ENCODE measurements at regions not wholly inside any gene's neighbourhood (a gene's known extent, or its start where the extent isn't known, plus 50 kb on each side); places are given as distances from the start of the nearest gene placed in this dataset.

DNA sequence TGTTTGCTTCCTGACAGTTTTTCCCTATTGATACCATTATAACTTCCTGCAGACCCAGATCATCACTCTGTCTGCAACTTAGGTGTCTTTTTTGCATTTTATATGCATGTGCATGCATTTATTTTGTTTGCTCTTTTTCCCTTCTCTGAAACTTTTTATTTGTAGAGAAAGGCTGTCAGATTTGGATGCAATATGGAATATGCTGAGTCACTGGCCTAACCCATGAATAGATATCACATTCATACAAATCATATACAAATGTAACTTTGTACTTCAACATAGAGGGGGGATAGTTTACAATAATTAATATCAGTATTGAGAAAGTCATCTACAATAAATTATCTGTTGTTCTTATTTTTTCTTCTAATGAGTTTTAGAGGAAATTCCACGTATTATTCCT is 1465.0 kb downstream of the EFNB2 start:
- TF ChIP-seq POLR2AphosphoS5 (IDR thresholded peaks at IDR 0.05) (no peak), EP300 (IDR thresholded peaks at IDR 0.05) (no peak), POLR2A (IDR thresholded peaks at IDR 0.05; ENCODE audit: low read depth) (no peak)
- TF ChIP-seq, protein P1, sequence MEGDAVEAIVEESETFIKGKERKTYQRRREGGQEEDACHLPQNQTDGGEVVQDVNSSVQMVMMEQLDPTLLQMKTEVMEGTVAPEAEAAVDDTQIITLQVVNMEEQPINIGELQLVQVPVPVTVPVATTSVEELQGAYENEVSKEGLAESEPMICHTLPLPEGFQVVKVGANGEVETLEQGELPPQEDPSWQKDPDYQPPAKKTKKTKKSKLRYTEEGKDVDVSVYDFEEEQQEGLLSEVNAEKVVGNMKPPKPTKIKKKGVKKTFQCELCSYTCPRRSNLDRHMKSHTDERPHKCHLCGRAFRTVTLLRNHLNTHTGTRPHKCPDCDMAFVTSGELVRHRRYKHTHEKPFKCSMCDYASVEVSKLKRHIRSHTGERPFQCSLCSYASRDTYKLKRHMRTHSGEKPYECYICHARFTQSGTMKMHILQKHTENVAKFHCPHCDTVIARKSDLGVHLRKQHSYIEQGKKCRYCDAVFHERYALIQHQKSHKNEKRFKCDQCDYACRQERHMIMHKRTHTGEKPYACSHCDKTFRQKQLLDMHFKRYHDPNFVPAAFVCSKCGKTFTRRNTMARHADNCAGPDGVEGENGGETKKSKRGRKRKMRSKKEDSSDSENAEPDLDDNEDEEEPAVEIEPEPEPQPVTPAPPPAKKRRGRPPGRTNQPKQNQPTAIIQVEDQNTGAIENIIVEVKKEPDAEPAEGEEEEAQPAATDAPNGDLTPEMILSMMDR (IDR thresholded peaks at IDR 0.05) = no peak
- Histone ChIP-seq H3K27ac (replicated peaks in 1 of 4) (no peak overlapping the region), H3K4me3 (no peak overlapping the region), H3K36me3 (no peaks in the 10 kb centered on the region), H3K4me1 (no peaks in the 10 kb centered on the region), H3K27me3 (no peaks in the 10 kb centered on the region), H3K9me3 (no peaks in the 10 kb centered on the region)
- no peak for DNase-seq (ENCODE audit: extremely low spot score)
- WGBS = 96% methylated on average over 1 of the region's 1 CpG
- intact Hi-C loops (cut with DNase I) = no loop called here

DNA sequence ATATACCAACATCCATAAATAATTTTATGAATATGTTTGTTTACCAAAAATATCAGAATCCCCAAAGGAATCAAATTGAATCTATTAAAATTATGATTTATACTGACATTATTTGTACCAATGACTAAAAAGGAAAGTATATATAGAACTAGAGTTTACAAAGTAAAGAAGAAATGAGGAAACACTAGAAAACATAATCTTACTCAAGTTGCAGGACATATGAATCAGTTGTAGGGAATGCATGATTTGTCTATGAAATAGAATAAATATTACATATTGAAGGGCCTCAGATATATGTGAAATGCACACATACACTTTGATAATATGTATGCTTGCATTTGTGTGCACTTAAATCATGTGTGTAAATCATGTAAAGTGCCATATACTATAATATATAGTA is 1466.4 kb downstream of the EFNB2 start:
- intact Hi-C loops (cut with DNase I) = no loop called here

DNA sequence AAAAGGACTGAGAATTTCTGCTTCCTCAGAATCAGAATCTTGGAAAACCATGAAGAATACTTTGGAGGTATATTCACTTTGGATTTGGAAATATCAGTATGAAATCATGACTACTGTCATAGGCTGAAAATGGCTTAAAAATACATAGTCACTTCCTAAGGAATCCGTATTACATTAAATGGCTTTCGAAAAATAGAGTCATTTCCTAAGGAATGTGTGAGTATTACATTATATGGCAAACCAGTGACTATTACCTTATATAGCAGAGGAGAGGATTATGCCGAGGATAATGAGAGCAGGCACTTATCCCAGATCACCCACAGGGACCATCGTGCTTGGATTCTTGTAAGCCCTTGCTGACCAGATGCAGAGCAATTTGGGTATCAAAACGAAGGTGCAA is 1471.8 kb downstream of the EFNB2 start:
- Histone ChIP-seq H3K9me3 (peaks cover 0 to 8% (median 2%) of the 10 kb centered on the region in 4 donors), H3K36me3 (no peaks in the 10 kb centered on the region), H3K27ac (replicated peaks in 1 of 4) (no peak overlapping the region), H3K27me3 (no peaks in the 10 kb centered on the region), H3K4me3 (no peak overlapping the region), H3K4me1 (no peaks in the 10 kb centered on the region)
- no peak for DNase-seq (ENCODE audit: extremely low spot score)
- intact Hi-C loops (cut with DNase I) = no loop called here
- 91% methylated on average over 5 of the region's 5 CpGs for WGBS
- no peak for TF ChIP-seq EP300 (IDR thresholded peaks at IDR 0.05)
- no peak for TF ChIP-seq POLR2A (IDR thresholded peaks at IDR 0.05; ENCODE audit: low read depth)
- no peak for TF ChIP-seq POLR2AphosphoS5 (IDR thresholded peaks at IDR 0.05)
- TF ChIP-seq, protein P1 (IDR thresholded peaks at IDR 0.05) = no peak

More for the DNA sequence above, 1466.4 kb downstream of the EFNB2 start:
- Histone ChIP-seq H3K4me3 (no peak overlapping the region), H3K27ac (replicated peaks in 1 of 4) (no peak overlapping the region), H3K36me3 (no peaks in the 10 kb centered on the region), H3K27me3 (no peaks in the 10 kb centered on the region), H3K4me1 (no peaks in the 10 kb centered on the region), H3K9me3 (peaks cover 0 to 2% (median under 1%) of the 10 kb centered on the region in 4 donors)
- DNase-seq (ENCODE audit: extremely low spot score) = no peak
- TF ChIP-seq POLR2A (IDR thresholded peaks at IDR 0.05; ENCODE audit: low read depth) = no peak
- TF ChIP-seq, protein P1 (IDR thresholded peaks at IDR 0.05) = no peak
- no peak for TF ChIP-seq EP300 (IDR thresholded peaks at IDR 0.05)
- TF ChIP-seq POLR2AphosphoS5 (IDR thresholded peaks at IDR 0.05) = no peak

DNA sequence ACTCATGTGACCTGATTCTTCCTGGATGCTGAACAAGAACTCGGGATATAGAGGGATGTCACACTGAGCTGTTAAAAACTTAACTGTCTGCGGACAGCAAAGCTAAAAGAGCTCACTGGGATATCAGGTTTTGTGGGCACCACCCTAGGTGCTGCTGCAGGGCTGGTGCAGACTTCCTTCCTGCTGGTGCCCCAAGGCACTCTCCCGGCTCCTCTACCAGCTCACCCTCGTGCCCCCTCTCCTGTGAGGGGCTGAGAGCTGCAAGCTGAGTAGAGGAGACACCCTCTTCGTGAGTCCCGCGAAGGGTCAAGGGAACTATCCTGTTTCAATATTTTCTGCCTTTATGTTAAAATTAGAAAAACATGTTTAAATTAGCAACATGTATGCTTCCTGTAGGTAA is 1475.7 kb downstream of the EFNB2 start:
- Histone ChIP-seq H3K4me1 (no peaks in the 10 kb centered on the region), H3K4me3 (no peak overlapping the region), H3K27ac (replicated peaks in 1 of 4) (no peak overlapping the region), H3K36me3 (no peaks in the 10 kb centered on the region), H3K9me3 (peaks cover 0 to 8% (median 2%) of the 10 kb centered on the region in 4 donors), H3K27me3 (no peaks in the 10 kb centered on the region)
- WGBS = 94% methylated on average over 7 of the region's 7 CpGs
- no peak for DNase-seq (ENCODE audit: extremely low spot score)
- TF ChIP-seq POLR2A (IDR thresholded peaks at IDR 0.05; ENCODE audit: low read depth) (no peak), POLR2AphosphoS5 (IDR thresholded peaks at IDR 0.05) (no peak), EP300 (IDR thresholded peaks at IDR 0.05) (no peak)
- TF ChIP-seq, protein P1 (IDR thresholded peaks at IDR 0.05) = no peak
- intact Hi-C loops (cut with DNase I) = no loop called here

DNA sequence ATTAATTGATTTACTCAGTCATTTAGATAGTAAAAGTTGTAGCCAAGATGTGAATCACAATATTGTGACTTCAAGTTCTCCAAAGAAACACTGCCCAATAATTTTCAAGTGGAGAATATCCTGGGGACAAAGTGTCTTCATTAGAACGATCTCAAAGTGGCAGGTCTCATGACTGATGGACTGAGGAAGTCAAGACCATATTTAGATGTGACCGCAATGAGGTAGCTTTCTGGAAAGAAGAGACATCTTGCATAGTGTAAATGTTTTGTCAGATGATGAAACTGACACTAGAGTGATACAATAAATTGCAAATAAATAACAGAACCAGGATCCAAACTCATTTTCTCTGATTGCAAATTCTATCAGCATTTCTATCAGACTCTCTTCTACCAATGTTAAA is 1476.9 kb downstream of the EFNB2 start:
- Histone ChIP-seq H3K27ac (replicated peaks in 1 of 4) (no peak overlapping the region), H3K9me3 (no peaks in the 10 kb centered on the region), H3K27me3 (no peaks in the 10 kb centered on the region), H3K4me3 (no peak overlapping the region), H3K4me1 (no peaks in the 10 kb centered on the region), H3K36me3 (no peaks in the 10 kb centered on the region)
- intact Hi-C loops (cut with DNase I) = no loop called here
- TF ChIP-seq EP300 (IDR thresholded peaks at IDR 0.05) = no peak
- no peak for TF ChIP-seq POLR2AphosphoS5 (IDR thresholded peaks at IDR 0.05)
- TF ChIP-seq POLR2A (IDR thresholded peaks at IDR 0.05; ENCODE audit: low read depth) = no peak
- TF ChIP-seq, protein P1 (IDR thresholded peaks at IDR 0.05) = no peak
- 60% methylated on average over 2 of the region's 2 CpGs for WGBS
- no peak for DNase-seq (ENCODE audit: extremely low spot score)

Measured in esophagus muscularis mucosa (tissue), 4 donors.